Endothelial cell of hepatic sinusoid (primary cell): ENCODE measurements at regions not wholly inside any gene's neighbourhood (a gene's known extent, or its start where the extent isn't known, plus 50 kb on each side); places are given as distances from the start of the nearest gene placed in this dataset.

Source experiments
- in situ Hi-C: cut with HindIII; loops from 2 replicates; pipeline ENCODE4 v1.10.0; 2017; ENCODE audit warnings: low sequenced_read_pairs

GRCh38 chrX:149992918-149993317 lies 54.6 kb upstream of the EOLA2 start:
- in situ Hi-C loops: no loop called here

- in situ Hi-C loops: no loop called here
These were observed 55.7 kb upstream of the EOLA2 start for GRCh38 chrX:149993989-149994388.

- in situ Hi-C loops: no loop called here
These were observed 58.2 kb upstream of the EOLA2 start for GRCh38 chrX:149996515-149996914.

DNA sequence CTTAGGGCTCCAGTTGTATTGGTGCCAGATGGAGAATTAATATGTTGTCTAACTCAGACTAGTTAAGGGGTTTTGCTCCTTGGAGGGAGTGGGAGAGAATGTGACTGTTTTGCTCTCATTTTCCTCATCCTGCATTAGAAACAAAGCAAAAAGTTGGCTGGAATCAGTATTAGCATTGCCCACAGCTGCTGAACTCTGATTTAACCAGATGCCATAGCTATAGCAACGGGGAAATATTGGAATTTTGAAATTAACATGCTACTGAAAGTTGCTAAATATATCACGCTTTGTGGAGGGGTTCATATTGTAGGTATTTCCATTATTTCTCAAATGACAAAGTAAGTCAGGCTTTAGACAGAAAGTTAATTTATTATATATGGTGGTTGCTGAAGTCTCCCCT lies 66.7 kb upstream of the EOLA2 start:
- in situ Hi-C loops: loop anchor here (5.0 kb wide), 1 partner anchor 47 kb away; no protein-coding TSS in a partner anchor

DNA sequence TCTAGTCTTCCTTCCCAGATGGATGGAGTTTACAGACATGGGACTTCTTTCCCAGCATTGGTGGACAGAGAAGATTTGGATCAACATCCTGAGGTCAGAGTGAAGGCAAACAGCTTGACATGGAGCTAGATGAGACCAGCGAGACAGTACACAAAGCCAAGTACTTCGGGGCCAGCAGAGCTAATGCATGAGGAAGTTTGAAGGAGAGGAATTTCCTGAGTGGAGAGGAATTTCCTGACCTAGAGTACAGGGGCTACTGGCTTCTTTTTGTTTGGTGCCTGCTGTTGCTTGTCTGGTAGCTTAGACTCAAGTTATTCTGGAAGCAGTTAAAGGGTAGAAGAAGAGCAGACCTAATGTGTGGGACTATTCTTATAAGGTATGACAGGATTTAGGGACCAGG lies 69.1 kb upstream of the EOLA2 start:
- in situ Hi-C loops: loop anchor here (5.0 kb wide), 1 partner anchor 45 kb away; no protein-coding TSS in a partner anchor

GRCh38 chrX:150012647-150013381 lies 74.5 kb upstream of the EOLA2 start:
- in situ Hi-C loops: no loop called here

GRCh38 chrX:150014525-150014924 lies 76.2 kb upstream of the EOLA2 start:
- in situ Hi-C loops: no loop called here

- in situ Hi-C loops: no loop called here
These were observed 79.6 kb upstream of the EOLA2 start for GRCh38 chrX:150017868-150018267.

GRCh38 chrX:150018931-150019361 lies 80.7 kb upstream of the EOLA2 start:
- in situ Hi-C loops: no loop called here

- in situ Hi-C loops: no loop called here
These were observed 90.4 kb upstream of the EOLA2 start for GRCh38 chrX:150028692-150029091.

GRCh38 chrX:150032742-150033141 lies 94.5 kb upstream of the EOLA2 start:
- in situ Hi-C loops: no loop called here

DNA sequence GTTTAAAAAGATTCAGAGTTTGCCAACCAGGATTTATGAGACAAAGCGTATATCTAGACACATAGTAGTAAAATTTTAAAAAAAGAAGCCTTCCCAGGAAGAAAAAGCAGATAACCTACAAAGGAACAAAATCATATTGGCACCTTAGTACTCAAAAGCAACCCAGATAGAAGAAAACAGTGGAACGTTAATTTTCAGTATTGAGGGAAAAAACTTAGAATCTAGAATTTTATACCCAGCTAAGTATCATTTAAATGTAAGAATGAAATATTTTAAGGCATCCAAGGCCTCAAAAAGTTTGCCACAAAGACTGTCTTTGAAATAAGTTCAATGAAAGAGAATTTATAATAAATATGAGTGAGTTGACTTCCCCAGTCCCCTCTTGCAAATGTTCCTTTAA lies 96.5 kb upstream of the EOLA2 start:
- in situ Hi-C loops: no loop called here

GRCh38 chrX:150035531-150035930 lies 97.2 kb upstream of the EOLA2 start:
- in situ Hi-C loops: no loop called here

DNA sequence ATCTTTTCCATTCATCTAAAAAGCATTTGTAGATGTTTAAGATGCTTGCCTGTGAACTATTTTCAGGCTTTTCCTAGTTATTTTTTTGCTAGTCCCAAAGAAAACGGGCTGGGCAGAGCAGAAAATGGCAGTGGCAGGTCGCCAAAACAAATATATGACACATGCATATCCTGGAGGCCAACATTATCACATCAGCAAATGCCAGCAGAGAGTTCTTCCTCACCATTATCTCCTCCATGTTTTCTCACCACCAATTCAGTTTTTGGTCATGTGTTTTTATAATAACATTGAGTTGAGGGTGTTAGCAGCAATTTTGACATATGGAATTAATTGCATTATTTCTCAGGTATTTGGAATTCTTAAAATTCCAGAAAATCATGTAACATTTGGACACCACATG lies 97.9 kb upstream of the EOLA2 start:
- in situ Hi-C loops: no loop called here

- in situ Hi-C loops: no loop called here
These were observed 98.3 kb upstream of the EOLA2 start for GRCh38 chrX:150036641-150037040.

GRCh38 chrX:150037041-150037440 lies 98.8 kb upstream of the EOLA2 start:
- in situ Hi-C loops: no loop called here

- in situ Hi-C loops: no loop called here
These were observed 100.0 kb upstream of the EOLA2 start for GRCh38 chrX:150038315-150038714.

GRCh38 chrX:150038986-150039599 lies 100.8 kb upstream of the EOLA2 start:
- in situ Hi-C loops: no loop called here

GRCh38 chrX:150041208-150041607 lies 102.9 kb upstream of the EOLA2 start:
- in situ Hi-C loops: no loop called here

GRCh38 chrX:150044556-150044955 lies 106.3 kb upstream of the EOLA2 start:
- in situ Hi-C loops: no loop called here

GRCh38 chrX:150047818-150048217 lies 109.5 kb upstream of the EOLA2 start:
- in situ Hi-C loops: no loop called here

- in situ Hi-C loops: loop anchor here (5.0 kb wide), 2 partner anchors 42 to 77 kb away; no protein-coding TSS in a partner anchor
These were observed 111.4 kb upstream of the EOLA2 start for GRCh38 chrX:150049647-150050046.
